Neuronal stem cell (in vitro differentiated cells): ENCODE measurements at regions not wholly inside any gene's neighbourhood (a gene's known extent, or its start where the extent isn't known, plus 50 kb on each side); places are given as distances from the start of the nearest gene placed in this dataset.

Source experiments
- DNase-seq: peaks from one replicate; pipeline ENCODE4 v3.0.0-alpha.2; 2013; ENCODE audit warnings: low spot score
- H2AFZ ChIP-seq: one replicate; pipeline ENCODE4 v1.6.1; 2013; ENCODE audit warnings: mild to moderate bottlenecking, low read length, inconsistent platforms
- H2AK5ac ChIP-seq: 2 replicates; pipeline ENCODE4 v1.6.1; 2013; ENCODE audit warnings: low read depth, mild to moderate bottlenecking, inconsistent platforms, low read length, moderate library complexity, mixed read lengths
- H2BK120ac ChIP-seq: 2 replicates; pipeline ENCODE4 v1.6.1; 2013; ENCODE audit warnings: low read depth, mild to moderate bottlenecking, inconsistent platforms, low read length, moderate library complexity, mixed read lengths
- H2BK12ac ChIP-seq: one replicate; pipeline ENCODE4 v1.6.1; 2013; ENCODE audit warnings: low read length, inconsistent platforms
- H2BK15ac ChIP-seq: 2 replicates; pipeline ENCODE4 v1.6.1; 2013; ENCODE audit warnings: mild to moderate bottlenecking, low read length, inconsistent platforms, mixed read lengths
- H2BK5ac ChIP-seq: one replicate; pipeline ENCODE4 v1.6.1; 2013; ENCODE audit warnings: inconsistent platforms, mild to moderate bottlenecking, low read length, moderate library complexity
- H3K14ac ChIP-seq: one replicate; pipeline ENCODE4 v1.6.1; 2013; ENCODE audit warnings: low read length, inconsistent platforms
- H3K18ac ChIP-seq: 2 replicates; pipeline ENCODE4 v1.6.1; 2013; ENCODE audit warnings: low read length, inconsistent platforms
- H3K23ac ChIP-seq: 2 replicates; pipeline ENCODE4 v1.6.1; 2013; ENCODE audit warnings: low read depth, mild to moderate bottlenecking, mixed read lengths, low read length, inconsistent platforms; ENCODE audit not compliant: poor library complexity
- H3K27ac ChIP-seq: replicated peaks from 3 replicates; pipeline ENCODE4 v1.5.1; 2013; ENCODE audit warnings: low read length, inconsistent platforms
- H3K27me3 ChIP-seq, 3 experiments: 2 replicates each; pipeline ENCODE4 v1.6.1; 2013; ENCODE audit warnings: low read length in 3 of 3, mild to moderate bottlenecking in 2 of 3, inconsistent platforms in 1 of 3, low read depth in 1 of 3, mixed read lengths in 1 of 3, moderate library complexity in 1 of 3; ENCODE audit not compliant: control insufficient read depth in 3 of 3, insufficient read depth in 3 of 3
- H3K36me3 ChIP-seq, 2 donors: replicated peaks in 1 of 2; 2 replicates each; pipeline ENCODE4 v1.6.1; 2013; ENCODE audit warnings: low read length in 2 of 2; ENCODE audit not compliant: control insufficient read depth in 2 of 2, insufficient read depth in 2 of 2
- H3K4ac ChIP-seq: 2 replicates; pipeline ENCODE4 v1.6.1; 2013; ENCODE audit warnings: inconsistent platforms, mild to moderate bottlenecking, low read length, moderate library complexity
- H3K4me1 ChIP-seq, 2 donors: 1 replicate in 1 of 2; 2 replicates in 1 of 2; pipeline ENCODE4 v1.6.1; 2013; ENCODE audit warnings: low read length in 2 of 2, low read depth in 1 of 2; ENCODE audit not compliant: control insufficient read depth in 2 of 2, insufficient read depth in 1 of 2
- H3K4me2 ChIP-seq: one replicate; pipeline ENCODE4 v1.6.1; 2013; ENCODE audit warnings: mild to moderate bottlenecking, low read length, inconsistent platforms; ENCODE audit not compliant: insufficient read depth, poor library complexity, severe bottlenecking
- H3K4me3 ChIP-seq, 2 donors: 2 replicates each; pipeline ENCODE4 v1.5.1; 2013; ENCODE audit warnings: low read length in 2 of 2, mild to moderate bottlenecking in 2 of 2, inconsistent platforms in 1 of 2, moderate library complexity in 1 of 2
- H3K79me1 ChIP-seq: one replicate; pipeline ENCODE4 v1.6.1; 2013; ENCODE audit warnings: low read depth, mild to moderate bottlenecking, inconsistent platforms, low read length, moderate library complexity
- H3K9ac ChIP-seq: one replicate; pipeline ENCODE4 v1.6.1; 2013; ENCODE audit warnings: mild to moderate bottlenecking, low read depth, low read length, inconsistent platforms; ENCODE audit not compliant: poor library complexity
- H3K9me3 ChIP-seq, 2 donors: replicated peaks in 1 of 2; 2 replicates each; pipeline versions ENCODE3 to v1.6.1; 2013; ENCODE audit warnings: low read length in 2 of 2, mild to moderate bottlenecking in 2 of 2, inconsistent platforms in 1 of 2, low read depth in 1 of 2, mixed read lengths in 1 of 2, moderate library complexity in 1 of 2; ENCODE audit not compliant: control insufficient read depth in 2 of 2, insufficient read depth in 1 of 2
- H4K8ac ChIP-seq: one replicate; pipeline ENCODE4 v1.6.1; 2013; ENCODE audit warnings: low read depth, mild to moderate bottlenecking, inconsistent platforms, low read length, moderate library complexity
- H4K91ac ChIP-seq: one replicate; pipeline ENCODE4 v1.6.1; 2013; ENCODE audit warnings: low read length, low read depth, mild to moderate bottlenecking, inconsistent platforms; ENCODE audit not compliant: poor library complexity
- WGBS, 2 donors: extraction: QIAGEN DNeasy Blood & Tissue Kit; methylation state at CpG; one replicate each; pipeline ENCODE4 v1.1.7; 2013; ENCODE audit warnings: missing lambda C conversion rate in 2 of 2, mixed read lengths in 1 of 2; ENCODE audit not compliant: insufficient read length in 2 of 2, insufficient replicate concordance in 1 of 2; ENCODE audit errors: extremely low coverage in 2 of 2; 5-methylcytosine and 5-hydroxymethylcytosine counted together

DNA sequence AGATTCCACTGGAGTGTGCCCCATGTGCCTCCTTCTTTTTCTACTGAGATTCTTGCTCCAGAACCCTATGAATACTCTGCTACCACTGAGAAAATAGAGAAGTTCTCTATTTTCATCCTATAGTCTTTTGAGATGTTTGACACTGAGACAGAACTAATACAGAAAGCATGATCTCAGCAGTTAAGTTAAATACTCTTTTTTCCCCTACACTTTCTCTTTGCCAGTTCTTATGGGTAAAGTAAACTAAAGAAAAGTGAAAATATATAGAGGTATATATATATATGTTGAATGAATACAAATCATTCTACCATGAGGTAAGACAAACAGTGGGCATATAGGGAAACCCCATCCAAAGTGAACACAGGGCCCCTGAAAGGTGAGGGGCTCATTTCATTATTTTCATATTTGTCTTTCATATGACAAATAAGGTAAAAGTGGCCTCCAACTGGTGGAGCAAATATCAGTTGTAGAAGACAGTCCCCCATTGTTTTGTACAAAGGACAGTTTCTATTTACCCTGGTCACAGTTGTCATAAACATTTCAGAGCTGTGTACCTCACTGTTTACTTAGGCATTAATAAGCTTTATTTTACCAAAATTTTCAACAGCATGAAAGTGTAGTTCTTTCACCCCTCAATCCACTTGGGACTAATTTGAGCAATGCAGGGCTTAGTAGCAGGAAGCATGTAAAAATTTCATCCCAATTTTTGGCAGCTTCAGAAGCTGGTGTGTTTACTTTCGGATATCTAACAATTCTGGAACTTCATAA is 188.3 kb upstream of the MARCKS start:
- no peak overlapping the region for H3K9ac ChIP-seq
- H3K4me3 ChIP-seq: no peak overlapping the region
- H2BK12ac ChIP-seq: no peak overlapping the region
- H2AK5ac ChIP-seq: no peak overlapping the region
- H3K79me1 ChIP-seq: no peaks in the 10 kb centered on the region
- H3K23ac ChIP-seq: no peak overlapping the region
- no peak overlapping the region for H2BK15ac ChIP-seq
- peak overlapping the region; percentile 26 for H2AFZ ChIP-seq
- peaks cover 6 to 10% of the 10 kb centered on the region in 2 donors for H3K4me1 ChIP-seq
- no peak overlapping the region for H3K18ac ChIP-seq
- H3K14ac ChIP-seq: no peak overlapping the region
- no peaks in the 10 kb centered on the region for H3K27me3 ChIP-seq
- H2BK5ac ChIP-seq: no peak overlapping the region
- no CpG with 5 or more reads among the region's 1 CpG for WGBS, 2 donors
- H3K4me2 ChIP-seq: no peak overlapping the region
- no peaks in the 10 kb centered on the region for H3K36me3 ChIP-seq
- H4K91ac ChIP-seq: no peak overlapping the region
- no peak overlapping the region for H4K8ac ChIP-seq
- no peak overlapping the region for H2BK120ac ChIP-seq
- no peak for DNase-seq
- H3K27ac ChIP-seq: no peak overlapping the region
- H3K9me3 ChIP-seq: no peaks in the 10 kb centered on the region
- no peak overlapping the region for H3K4ac ChIP-seq

DNA sequence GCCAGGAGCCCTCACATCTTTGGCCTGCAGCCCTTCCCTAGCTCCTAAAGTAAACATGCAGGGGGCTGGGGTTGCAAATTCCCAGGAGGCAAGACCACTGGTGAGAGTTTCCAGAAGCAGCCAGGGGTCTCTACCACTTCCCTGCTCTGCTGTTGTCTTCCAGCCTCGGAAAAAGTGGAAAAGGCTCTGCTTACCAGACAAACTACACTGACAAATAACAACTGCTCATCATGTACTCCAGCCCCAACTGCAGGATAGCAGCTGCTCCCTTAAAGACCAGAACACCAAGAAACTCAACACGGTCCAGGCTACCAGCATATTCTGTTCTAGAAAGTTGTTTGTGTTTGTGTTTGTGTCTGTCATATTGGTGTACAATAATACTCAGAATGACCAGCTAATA is 187.5 kb upstream of the MARCKS start:
- no CpG with 5 or more reads among the region's 2 CpGs for WGBS, 2 donors
- DNase-seq: no peak

DNA sequence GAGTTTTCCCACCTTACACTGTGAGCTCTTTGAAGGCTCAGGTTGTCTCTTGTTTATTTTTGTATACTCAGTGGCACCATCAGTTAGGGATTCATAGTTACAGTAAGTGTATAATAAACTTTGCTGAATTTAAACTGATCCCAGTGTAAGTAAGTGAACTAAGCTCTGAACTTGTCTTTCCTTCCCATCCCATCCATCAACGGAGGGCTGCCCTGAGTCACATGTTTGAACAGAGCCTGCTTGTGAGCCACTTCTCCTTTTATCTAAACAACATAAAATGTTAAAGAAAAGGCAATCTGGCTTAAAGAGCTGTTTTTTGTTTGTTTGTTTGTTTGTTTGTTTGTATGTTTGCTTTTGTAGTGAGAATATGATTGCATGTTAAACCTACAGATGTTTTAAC is 185.7 kb upstream of the MARCKS start:
- H3K4me3 ChIP-seq: no peak overlapping the region
- H2BK120ac ChIP-seq: no peak overlapping the region
- no peak overlapping the region for H2BK15ac ChIP-seq
- no peak overlapping the region for H3K27ac ChIP-seq
- H2BK5ac ChIP-seq: no peak overlapping the region
- H4K91ac ChIP-seq: no peak overlapping the region
- no peak overlapping the region for H2AK5ac ChIP-seq
- no peaks in the 10 kb centered on the region for H3K27me3 ChIP-seq
- peaks cover 6 to 10% of the 10 kb centered on the region in 2 donors for H3K4me1 ChIP-seq
- H3K4ac ChIP-seq: no peak overlapping the region
- no peak overlapping the region for H3K9ac ChIP-seq
- no peak for DNase-seq
- H2BK12ac ChIP-seq: no peak overlapping the region
- peak overlapping the region; percentile 6 for H2AFZ ChIP-seq
- no peaks in the 10 kb centered on the region for H3K79me1 ChIP-seq
- H3K23ac ChIP-seq: no peak overlapping the region
- H3K4me2 ChIP-seq: no peak overlapping the region
- no peaks in the 10 kb centered on the region for H3K9me3 ChIP-seq
- no peak overlapping the region for H3K18ac ChIP-seq
- WGBS, 2 donors: no CpG with 5 or more reads among the region's 1 CpG
- H3K14ac ChIP-seq: no peak overlapping the region
- no peak overlapping the region for H4K8ac ChIP-seq
- H3K36me3 ChIP-seq: no peaks in the 10 kb centered on the region

More for the DNA sequence above, 187.5 kb upstream of the MARCKS start:
- Histone ChIP-seq H3K27ac (no peak overlapping the region), H3K14ac (no peak overlapping the region), H2BK5ac (no peak overlapping the region), H4K8ac (no peak overlapping the region), H4K91ac (no peak overlapping the region), H3K9ac (no peak overlapping the region), H3K4ac (no peak overlapping the region), H3K4me2 (no peak overlapping the region), H3K23ac (no peak overlapping the region), H3K9me3 (no peaks in the 10 kb centered on the region), H3K27me3 (no peaks in the 10 kb centered on the region), H2BK15ac (no peak overlapping the region), H3K79me1 (no peaks in the 10 kb centered on the region), H2AK5ac (no peak overlapping the region), H2AFZ (peak overlapping the region; percentile 26), H2BK12ac (no peak overlapping the region), H2BK120ac (no peak overlapping the region), H3K4me3 (no peak overlapping the region), H3K4me1 (peaks cover 6 to 10% of the 10 kb centered on the region in 2 donors), H3K18ac (no peak overlapping the region), H3K36me3 (no peaks in the 10 kb centered on the region)

DNA sequence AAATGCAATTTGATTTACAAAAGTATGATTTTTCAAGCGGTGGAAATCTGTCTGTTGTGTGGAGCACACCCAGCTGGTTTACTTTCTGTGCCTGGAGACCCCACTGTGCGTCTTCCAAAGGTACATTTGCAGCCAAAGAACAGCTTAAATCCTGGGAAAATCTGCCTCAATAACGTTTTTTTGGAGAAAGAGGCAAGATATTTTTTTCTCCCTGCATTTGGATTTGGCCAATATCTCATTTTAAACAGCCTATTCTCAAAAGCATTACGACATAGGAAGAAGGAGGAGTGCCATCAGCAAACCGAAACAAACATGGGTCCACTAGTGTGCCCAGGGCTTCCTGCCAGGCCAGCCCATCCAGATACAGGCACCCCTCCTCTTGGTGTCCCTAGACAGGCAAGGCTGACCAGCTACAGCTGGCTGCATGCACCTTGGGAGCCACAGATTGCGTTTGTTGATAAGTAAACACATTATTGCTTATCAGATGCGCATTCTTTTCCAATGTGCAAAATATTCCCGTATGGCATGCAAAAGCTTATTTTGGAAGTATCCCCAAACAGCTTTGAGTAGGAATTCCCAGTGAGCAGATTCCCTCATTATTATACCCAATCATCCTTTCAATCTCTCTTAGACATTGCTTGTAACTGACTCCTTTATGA is 184.5 kb upstream of the MARCKS start:
- Histone ChIP-seq H3K4me2 (no peak overlapping the region), H3K18ac (peak overlapping the region; percentile 84), H3K4ac (no peak overlapping the region), H3K4me3 (no peak overlapping the region), H3K9me3 (no peaks in the 10 kb centered on the region), H3K27ac (no peak overlapping the region), H3K14ac (no peak overlapping the region), H4K91ac (no peak overlapping the region), H3K4me1 (peaks cover 6 to 10% of the 10 kb centered on the region in 2 donors), H3K79me1 (no peaks in the 10 kb centered on the region), H3K36me3 (no peaks in the 10 kb centered on the region), H2BK12ac (no peak overlapping the region), H2BK15ac (no peak overlapping the region), H3K27me3 (no peaks in the 10 kb centered on the region), H2BK5ac (no peak overlapping the region), H3K23ac (no peak overlapping the region), H4K8ac (no peak overlapping the region), H2AFZ (peak overlapping the region; percentile 62), H3K9ac (no peak overlapping the region), H2AK5ac (no peak overlapping the region), H2BK120ac (no peak overlapping the region)
- no CpG with 5 or more reads among the region's 8 CpGs for WGBS, 2 donors
- DNase-seq: peak; percentile 8
